Left lobe of liver (tissue), 2 donors: ENCODE measurements at regions not wholly inside any gene's neighbourhood (a gene's known extent, or its start where the extent isn't known, plus 50 kb on each side); places are given as distances from the start of the nearest gene placed in this dataset.

Experiments
- ATAC-seq: fragments of 200-7000 bp; cut with Tn5 transposase; one replicate; pipeline ENCODE4 v1.9.1; 2020; ENCODE audit warnings: mild to moderate bottlenecking, moderate library complexity
- DNase-seq: peaks from one replicate; pipeline ENCODE4 v3.0.0-alpha.2; 2020; ENCODE audit warnings: low spot score
- donor health status: DM: no; HTN: no; CAD: no; lungs with moderate emphysema.
- donor health status: DM: no; HTN: yes; CAD: no.

DNA sequence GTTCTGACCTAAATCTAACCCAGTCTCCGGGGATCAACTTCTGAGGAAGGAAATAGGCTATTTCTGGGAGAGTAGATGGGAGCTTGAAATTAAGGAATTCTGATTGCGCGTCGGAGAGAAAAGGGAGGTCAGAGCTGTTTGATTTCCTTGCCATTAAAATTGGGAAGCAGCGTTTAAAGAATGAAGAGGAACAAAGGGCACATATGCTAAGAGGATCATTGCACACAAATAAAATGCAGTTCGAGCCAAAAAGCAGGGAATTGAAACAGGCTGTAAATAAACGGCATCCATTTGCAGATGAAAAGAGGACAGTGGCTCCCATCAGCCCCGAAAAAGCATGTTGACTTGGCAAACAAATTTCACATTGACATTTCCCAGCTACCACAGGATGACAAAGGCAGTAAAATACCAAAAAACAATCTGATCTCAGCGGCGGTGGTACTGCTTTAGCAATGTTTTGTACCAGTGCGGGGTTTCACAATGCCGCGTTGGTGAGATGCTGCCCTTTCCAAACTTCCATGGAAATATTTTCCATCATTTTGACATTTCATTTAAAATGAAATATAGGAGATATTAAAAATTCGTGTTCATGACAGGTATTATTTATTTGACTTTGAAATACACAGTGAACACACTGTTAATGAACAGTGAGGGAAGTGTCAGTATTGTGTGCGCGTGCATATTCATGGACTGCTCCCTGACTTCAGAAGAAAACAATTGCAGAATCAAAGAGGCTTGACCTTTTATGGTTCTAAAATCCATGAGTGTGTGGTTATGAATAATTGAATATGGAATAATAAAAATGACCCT lies 108.8 kb downstream of the SQOR start:
- no peak for DNase-seq

DNA sequence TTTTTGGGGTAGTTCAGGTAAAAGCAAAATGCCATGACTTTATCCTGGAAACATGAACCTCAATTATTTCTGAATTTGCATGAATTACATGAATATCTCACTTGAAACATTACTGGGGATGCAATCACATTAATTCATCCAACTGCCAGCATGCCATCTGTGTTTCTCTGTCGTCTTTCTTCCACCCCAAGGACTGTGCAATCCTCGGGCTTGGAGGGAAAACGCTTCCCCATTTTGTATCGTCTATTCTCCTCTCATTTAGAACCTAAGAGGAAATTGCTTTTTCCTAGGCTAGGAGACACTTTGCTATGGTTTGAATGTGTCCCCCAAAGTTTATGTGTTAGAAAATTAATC lies 109.4 kb downstream of the SQOR start:
- no peak for DNase-seq
- ATAC-seq = no peak

More for the DNA sequence above, 108.8 kb downstream of the SQOR start:
- no peak for ATAC-seq

DNA sequence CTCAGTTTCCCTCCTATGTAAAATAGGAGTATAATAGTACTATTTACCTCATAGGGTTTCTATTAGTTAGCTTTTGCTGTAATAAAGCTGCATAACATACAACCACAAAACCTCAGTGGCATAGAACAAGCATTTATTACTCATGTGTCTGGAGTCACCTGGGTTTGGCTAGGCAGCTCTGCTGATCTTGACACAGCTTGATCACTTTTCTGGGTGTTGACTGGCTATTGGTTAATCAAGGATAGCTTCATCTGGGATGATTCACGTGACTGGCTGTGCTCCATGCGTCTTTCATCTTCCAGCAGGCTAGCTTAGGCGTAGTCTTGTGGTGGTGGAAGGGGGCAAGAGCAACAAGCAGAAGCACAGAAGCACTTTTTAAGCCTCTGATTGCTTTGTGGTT lies 112.6 kb downstream of the SQOR start:
- DNase-seq (no peak), ATAC-seq (no peak)

DNA sequence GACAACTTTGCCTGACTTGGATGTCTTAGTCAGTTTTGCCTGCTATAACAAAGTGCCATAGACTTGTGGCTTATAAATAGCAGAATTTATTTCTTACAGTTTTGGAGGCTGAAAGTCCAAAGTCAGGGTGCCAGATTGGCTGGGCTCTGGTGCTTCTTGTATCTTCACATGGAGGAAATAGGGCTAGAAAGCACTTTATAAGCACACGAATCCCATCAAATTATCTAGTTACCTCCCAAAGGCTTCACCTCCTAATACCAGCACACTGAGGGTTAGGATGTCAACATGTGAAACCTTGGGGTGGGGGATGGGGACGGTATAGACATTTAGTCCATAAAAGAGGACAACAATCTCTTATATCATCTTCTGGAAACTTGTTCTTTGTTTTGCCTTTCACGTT lies 116.8 kb downstream of the SQOR start:
- no peak for DNase-seq
- ATAC-seq = no peak

DNA sequence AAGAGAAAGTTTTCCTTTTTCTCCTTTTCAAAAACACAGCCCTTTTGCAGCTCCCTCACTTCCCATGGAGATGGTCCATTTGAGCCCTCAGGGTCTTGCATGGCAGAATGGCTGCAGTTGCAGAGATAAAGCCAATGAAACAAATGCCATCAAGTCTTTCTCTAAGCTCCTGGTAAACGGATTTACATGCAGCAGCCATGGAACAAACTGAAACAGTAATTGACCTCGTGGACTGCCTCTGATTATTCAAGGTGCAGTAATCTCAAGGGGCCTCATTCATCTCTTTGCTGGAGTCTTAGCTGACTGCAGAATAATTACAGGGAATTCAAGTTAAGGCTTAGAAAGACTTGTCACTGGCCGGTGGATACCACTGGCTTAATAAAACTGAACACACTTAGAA lies 125.1 kb downstream of the SQOR start:
- no peak for ATAC-seq

DNA sequence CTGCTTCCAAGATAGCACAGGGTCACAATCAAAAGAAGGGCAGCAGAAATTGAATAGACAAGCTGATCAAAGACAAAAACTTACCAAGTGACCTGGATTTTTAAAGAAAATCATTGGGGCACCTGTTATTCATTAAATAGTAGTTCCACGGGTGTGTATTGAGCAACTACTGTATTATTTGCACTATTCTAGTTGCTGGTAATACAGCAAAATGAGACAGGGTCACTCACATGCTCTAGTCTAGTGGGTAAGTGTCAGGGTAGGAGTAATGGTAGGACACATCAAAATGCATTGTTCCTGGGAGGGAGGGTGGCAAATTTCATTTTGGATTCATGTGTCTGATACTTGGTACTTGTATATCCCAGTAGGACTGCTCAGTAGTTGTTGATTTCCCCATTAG lies 127.9 kb downstream of the SQOR start:
- no peak for DNase-seq
- ATAC-seq = peak; percentile 39

More for the DNA sequence above, 125.1 kb downstream of the SQOR start:
- no peak for DNase-seq

DNA sequence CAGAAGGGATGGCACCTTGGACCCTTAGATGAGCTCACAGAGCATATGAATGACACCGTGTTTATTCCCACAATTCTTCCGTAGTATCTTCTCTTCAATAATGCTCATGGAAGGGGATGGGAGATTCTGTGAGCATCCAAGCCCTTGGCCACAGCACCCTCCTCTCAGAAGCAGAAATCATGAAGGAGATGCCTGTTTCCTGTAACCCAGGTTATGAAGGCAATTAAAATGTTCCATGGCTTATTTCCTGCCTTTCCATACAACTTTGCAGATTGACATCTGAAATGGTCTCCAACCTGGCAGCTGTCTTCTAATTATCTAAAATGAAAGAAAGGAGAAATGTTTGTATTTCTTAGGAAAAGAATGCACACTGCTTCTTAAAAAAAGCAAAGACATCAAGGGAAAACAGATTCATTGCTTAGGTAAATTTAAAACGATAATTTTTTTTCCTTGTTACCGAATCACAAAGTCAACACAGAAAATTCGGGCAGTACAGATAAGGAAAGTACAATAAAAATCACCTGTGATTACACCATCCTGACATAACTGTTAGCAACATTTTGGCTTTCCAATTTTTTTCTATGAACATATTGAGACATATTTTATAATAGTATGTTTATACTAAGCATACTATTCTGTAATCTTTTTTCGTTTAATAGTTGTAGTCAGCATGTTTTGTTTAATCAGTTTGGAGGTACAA lies 128.5 kb downstream of the SQOR start:
- no peak for ATAC-seq
- no peak for DNase-seq

DNA sequence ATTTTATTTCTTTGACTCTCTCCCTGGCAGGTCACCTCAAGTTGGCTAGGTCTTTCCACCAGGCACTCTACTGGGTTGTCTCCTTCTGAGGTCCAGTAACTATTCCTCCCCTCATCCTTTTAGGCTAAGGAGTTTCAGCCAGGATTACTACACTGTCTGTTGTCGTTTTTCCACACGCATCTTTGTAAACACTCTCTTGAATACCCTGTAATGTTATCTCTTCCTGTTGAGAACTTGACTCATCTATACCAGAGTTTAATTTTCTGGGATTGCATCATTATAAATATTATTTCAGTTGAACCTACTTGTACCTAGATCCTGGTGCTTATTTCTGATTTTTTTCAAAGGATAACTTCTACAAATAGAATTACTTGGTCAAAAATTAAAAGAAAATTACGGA lies 138.3 kb downstream of the SQOR start:
- no peak for DNase-seq
- no peak for ATAC-seq

DNA sequence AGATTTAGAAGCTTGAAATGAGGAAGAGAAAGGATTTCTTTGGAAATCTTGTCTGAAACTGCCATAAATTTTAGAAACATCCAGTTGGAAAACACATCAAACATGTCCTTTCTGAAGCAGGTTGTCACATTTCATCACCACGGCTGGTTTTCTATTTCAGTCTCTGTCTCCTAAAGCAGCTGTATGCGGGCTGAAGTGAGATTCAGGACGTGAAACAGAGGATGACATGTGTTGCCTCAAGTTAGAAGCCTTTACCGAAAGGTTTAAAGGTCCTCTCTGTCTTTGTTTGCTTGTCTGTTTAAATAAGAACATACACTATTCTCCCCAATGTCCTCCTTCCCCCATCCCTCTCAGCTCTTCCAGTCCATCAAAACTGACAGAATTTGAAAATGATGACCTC lies 141.9 kb downstream of the SQOR start:
- DNase-seq (no peak), ATAC-seq (no peak)

DNA sequence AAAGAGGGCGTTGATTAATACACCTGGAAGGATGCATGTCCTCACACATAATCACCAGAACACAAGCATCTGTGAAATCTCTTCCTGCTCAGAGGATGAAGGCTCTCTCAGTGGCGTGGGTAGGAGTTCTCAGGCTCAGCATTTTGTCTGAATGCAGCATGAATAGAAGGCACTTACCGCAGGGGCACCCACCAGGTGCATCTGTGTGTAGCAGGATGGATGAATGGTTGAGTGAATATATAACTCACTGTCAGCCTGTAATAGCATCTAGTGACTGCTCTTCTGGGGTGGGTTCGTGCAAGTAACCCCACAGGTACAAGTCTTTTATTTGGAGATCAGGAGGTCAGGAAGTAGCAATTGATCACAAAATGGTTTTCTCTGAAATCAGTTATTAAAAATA lies 143.0 kb downstream of the SQOR start:
- no peak for DNase-seq

DNA sequence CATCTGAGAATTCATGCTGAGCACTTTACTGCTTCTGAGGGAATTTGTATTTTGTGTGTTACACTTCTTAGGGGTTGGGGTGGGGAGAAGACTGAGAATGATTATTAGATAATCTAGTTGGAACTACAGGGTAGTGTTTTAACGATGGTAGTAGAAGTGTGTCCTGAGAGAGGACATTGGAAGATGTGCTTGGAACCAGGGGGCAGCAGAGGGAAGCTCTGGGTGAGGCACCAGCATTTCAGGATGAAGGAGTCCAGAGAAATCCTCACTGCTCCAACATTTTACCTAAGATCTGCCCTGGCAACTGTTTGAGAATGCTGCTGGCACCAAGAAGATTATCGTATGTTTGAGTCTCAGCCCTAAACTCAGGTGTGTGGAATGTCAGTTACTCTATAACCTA lies 145.5 kb downstream of the SQOR start:
- ATAC-seq = no peak
- DNase-seq = no peak

More for the DNA sequence above, 143.0 kb downstream of the SQOR start:
- ATAC-seq = no peak

DNA sequence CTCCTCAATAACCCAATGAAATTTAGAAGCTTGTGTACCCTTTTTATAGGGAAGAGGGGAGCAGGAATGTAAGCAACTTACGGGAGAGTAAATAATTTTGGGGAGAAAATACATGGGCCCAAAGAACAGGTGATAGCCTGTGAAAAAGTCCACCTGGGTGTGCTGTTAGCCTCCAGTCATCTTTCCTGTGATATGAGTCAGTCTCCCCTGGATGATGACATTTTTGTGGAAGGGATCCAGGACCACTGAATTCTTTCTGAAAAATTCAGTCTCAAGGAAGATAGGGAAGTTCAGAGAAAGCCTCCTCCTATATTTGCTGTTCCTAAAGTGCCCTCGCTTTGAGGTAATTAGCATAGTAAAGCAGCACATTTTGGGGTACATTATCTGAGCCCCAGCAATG lies 149.8 kb downstream of the SQOR start:
- no peak for ATAC-seq
- DNase-seq = no peak

DNA sequence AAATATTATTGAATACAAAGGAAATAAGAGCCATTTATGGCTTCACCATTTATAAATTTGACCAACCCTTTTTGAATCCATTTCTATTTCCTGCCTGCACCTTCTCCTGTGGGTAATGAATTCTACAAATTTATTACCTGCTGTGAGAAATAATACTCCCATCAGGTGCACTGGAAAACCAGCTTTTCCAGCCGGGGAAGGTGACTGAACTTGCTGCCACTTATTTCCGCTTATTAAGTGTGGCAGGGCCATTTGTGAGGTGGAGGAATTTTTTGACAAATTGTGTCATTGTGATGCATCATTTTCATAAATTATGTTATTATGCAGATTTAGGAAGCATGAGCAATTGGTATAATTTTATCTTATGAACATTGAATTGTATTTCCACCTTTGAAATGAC lies 151.1 kb downstream of the SQOR start:
- ATAC-seq (no peak), DNase-seq (no peak)

DNA sequence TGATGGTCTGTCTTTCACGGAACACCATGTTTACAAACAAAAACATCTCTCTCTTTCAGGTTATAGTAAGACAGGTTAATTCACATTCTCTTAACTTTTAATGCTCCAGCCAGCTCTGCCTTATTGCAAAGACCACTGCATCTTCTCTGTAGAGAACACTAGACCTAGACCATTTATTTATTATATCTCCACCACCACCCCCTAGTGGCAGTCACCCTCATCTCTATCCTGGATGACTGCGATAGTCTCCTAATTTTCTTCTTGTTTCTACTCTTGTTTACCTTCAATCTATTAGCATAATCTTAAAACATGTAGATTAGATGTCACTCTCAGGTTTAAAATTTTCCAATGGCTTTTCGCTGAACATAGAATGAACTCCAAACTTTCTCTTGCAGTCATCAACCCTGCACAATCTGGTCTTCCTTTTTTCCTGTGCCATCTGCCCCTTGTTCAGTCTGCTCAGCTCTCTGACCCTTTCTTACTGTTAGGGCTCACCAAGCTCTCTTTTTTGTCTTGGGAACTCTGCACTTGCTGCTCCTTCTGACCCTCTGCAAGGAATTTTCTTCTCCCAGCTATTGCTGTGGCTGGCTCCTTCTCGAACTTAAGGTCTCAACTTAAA lies 155.6 kb downstream of the SQOR start:
- no peak for DNase-seq
- peak; percentile 76 for ATAC-seq

DNA sequence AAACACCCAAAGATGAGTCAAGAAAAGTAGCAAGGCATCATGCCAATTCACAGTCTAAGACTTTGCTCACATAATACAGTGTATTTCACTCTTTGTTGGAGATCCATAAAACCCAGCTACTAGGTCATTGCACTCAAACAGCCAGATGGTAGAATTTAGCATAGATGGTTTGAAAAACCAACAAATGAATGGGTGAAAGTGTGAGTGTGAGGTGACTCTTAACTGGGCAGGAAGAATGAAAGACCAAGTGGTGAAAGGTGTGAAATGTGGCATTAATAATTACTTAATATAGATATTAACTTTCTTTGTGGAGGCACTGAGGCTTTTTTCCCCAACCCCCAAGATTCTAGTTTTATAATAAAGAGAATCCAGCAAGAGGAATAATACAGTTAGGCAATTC lies 159.5 kb downstream of the SQOR start:
- DNase-seq (no peak), ATAC-seq (no peak)

DNA sequence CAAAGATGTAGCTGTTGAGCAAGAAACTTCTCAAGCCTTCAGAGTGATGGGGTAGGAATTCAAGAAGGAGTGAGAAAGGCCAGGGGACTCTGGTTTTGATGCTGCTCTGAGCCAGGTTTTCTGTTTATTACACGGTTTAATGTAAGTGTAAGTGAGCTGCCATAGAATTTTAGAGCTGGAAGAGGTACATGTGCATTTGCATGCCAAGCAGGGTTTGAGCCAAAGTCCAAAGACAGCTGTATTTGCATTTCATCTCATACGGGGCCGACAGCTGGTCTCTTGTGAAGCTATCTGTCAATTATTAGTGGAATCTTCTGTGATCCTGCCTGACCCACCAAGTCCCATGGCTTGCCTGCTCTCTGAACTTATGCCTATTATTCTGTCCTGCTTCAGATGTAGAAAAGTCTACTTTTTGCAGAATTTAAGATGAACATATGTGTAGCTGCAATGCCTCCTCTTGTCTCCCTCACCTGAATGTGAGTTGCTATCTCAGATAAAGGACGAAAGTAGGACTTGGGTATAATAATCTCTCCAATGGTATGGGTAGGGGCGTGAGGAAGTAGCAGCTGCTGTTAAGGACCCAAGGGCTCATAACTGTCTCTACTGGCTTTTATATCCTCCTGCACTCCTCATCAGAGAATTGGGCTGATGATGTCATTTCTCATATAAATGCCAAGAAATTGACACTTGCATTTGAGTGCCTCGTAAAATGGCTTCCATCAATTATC lies 160.0 kb downstream of the SQOR start:
- DNase-seq = peak; percentile 56
- peak; percentile 84 for ATAC-seq

DNA sequence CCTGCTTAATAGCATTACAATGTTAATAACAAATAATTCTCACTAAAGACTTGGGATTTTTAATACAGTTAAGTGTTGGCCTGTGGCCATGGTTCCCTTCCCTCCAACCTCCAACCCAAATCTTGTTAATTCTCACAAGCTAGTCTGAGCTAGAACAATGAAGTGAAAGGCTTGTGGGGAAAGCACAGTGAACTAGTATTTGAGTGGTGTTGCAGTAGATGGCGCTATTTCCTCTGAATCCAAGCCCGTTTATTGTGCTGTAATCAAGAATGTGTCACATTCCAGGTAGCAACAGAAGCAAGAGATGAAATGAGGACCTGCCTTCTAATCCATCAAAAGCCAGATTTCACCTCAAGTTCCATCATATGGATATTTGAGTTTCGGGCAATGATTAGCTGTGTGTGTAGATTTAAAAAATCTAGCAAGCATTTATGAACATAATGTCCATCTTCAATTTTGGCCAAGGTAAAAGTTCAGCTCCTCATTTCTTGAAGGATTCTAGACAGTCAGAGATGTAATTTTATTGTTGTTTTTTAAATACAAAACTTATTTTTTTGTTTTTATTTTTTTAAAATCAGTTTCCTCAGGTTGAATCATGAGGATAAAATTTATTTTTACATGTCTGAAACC lies 160.7 kb downstream of the SQOR start:
- DNase-seq = no peak
- ATAC-seq = peak; percentile 88

DNA sequence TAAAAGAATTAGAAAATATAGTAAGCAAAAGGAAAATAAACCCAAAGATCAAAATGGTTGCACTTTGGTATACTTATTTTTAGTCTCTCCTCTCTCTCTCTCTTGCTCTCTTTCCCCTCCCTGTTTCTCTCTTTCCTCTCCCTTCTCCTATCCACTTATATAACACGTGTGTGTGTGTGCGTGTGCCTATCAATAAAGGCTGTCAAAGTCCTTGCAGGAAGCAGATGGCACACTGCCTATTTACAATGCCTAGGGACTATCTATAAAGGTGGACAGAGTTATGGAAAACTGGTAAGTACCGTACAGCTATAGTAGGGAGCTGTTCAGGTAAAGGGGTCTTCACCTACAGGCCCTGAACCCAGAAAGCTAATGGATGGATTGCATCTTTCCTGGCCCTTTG lies 161.6 kb downstream of the SQOR start:
- DNase-seq (no peak), ATAC-seq (peak; percentile 40)

DNA sequence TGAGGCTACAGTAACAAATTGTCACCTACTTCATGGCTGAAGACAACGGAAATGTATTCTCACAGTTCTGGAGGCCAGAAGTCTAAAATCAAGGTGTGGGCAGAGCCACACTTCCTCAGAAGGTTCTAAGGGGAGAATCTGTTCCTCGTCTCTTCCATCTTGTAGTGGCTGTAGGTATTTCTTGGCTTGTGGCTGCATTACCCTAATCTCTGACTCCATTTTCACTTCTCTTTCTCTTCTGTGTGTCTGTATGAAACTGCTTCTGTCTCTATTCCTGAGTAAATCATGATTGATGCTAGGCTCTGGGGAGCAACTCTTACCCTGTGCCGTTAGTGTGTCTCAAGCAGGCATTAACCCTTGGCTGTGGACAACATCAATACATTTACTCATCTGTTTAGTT lies 164.7 kb downstream of the SQOR start:
- no peak for DNase-seq
- no peak for ATAC-seq

DNA sequence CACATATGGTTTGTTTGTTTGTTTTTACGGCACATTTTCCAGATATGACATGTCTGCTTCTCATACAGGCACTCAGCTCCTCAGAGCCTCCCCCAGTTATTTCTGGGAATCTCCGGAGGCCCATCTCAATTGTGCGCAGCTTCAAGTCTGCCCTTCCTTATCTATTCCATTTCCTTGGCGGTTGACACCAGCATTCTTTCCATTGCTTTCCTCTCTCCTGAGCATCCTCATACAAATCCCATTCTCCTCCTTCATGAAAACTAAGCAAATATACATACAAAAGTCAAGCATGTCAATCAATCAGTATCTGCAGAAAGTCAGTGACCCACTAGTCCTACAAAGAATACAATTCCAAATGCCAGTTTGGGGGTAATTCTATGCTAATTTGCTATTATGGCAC lies 166.7 kb downstream of the SQOR start:
- ATAC-seq = no peak

DNA sequence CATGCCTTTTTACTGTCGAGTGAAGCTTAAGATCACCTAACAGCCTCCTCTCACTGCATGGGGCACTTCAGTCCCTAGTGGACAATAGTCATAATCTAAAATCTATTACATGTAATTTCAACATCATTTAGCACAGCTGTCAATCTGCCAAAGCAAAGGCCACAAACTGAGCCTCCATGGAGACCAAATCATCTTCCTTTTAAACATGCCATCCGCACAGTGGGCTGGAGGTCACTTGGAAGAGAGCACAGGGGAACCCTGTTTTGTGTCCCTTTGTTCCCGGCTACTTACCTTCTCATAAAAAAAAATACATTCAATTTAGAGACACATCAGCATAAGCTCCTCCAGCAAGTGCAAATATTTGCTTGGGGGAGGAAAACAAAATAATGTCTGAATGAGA lies 167.3 kb downstream of the SQOR start:
- ATAC-seq = peak; percentile 83
- no peak for DNase-seq

More for the DNA sequence above, 166.7 kb downstream of the SQOR start:
- DNase-seq = no peak
